ENCODE measurements at regions not wholly inside any gene's neighbourhood (a gene's known extent, or its start where the extent isn't known, plus 50 kb on each side); places are given as distances from the start of the nearest gene placed in this dataset.

GRCh38 chr13:109384491-109385241 is 401.7 kb downstream of the IRS2 start:
- RAD21 ChIA-PET (ENCODE audit: low non-redundant PET in 1 of 2, low total read pairs in 2 of 2, uncharacterized antibody in 2 of 2, unreplicated experiment in 2 of 2): no interaction called here
- POLR2A ChIA-PET: no interaction called here
- H3K4me2 ChIP-seq (ENCODE audit: low read length): no peak overlapping the region

More at GRCh38 chr13:109384491-109385241, 401.7 kb downstream of the IRS2 start:
- Histone ChIP-seq H4K20me1 (ENCODE audit: insufficient read depth) (no peaks in the 10 kb centered on the region), H2AFZ (ENCODE audit: low read depth, low read length, poor library complexity, severe bottlenecking) (no peak overlapping the region), H3K36me3 (ENCODE audit: control insufficient read depth in 1 of 2, insufficient read depth in 2 of 2, low read length in 2 of 2) (no peaks in the 10 kb centered on the region), H3K27ac (ENCODE audit: low read depth, low read length) (no peak overlapping the region), H3K9me3 (ENCODE audit: control insufficient read depth in 1 of 2, insufficient read depth in 1 of 2, low read depth in 1 of 2, low read length in 2 of 2) (no peaks in the 10 kb centered on the region), H3K27me3 (ENCODE audit: insufficient read depth, low read length) (no peaks in the 10 kb centered on the region), H3K4me3 (replicated peaks in 1 of 2; ENCODE audit: low read depth in 1 of 2, low read length in 2 of 2) (no peak overlapping the region), H3K9me2 (ENCODE audit: insufficient read depth) (no peaks in the 10 kb centered on the region), H3K4me1 (ENCODE audit: control insufficient read depth in 1 of 2, insufficient read depth in 2 of 2, low read length in 2 of 2) (no peaks in the 10 kb centered on the region), H3K9ac (ENCODE audit: low read length) (no peak overlapping the region), H3K79me2 (ENCODE audit: insufficient read depth, low read length) (no peaks in the 10 kb centered on the region; the same call in 1 of the 2 replicates)
- DNase-seq (ENCODE audit: low read depth, low spot score) (no peak), ATAC-seq (no peak)
- BruUV-seq (replicated peaks): no TSS peak
- intact Hi-C loops (cut with micrococcal nuclease): no loop called here
- CTCF ChIA-PET: interaction anchor here (0.7 kb wide), 1 partner anchor 705 kb away, joined by 4 read pairs; no protein-coding TSS in a partner anchor
- TF ChIP-seq ATF3 (IDR thresholded peaks at IDR 0.05) (no peak), POLR2A (IDR thresholded peaks at IDR 0.05; ENCODE audit: borderline replicate concordance, extremely low read depth, insufficient read depth, insufficient read length) (no peak), EZH2 (IDR thresholded peaks at IDR 0.05) (no peak), EGR1 (IDR thresholded peaks at IDR 0.05; ENCODE audit: low read depth) (no peak), REST (IDR thresholded peaks at IDR 0.05; ENCODE audit: low read depth) (no peak), ZBTB33 (IDR thresholded peaks at IDR 0.05; ENCODE audit: extremely low read depth, insufficient replicate concordance, low read length) (no peak), FOSL1 (IDR thresholded peaks at IDR 0.05; ENCODE audit: low read depth) (no peak), YY1 (IDR thresholded peaks at IDR 0.05; ENCODE audit: extremely low read depth, insufficient replicate concordance, low read depth, low read length) (no peak), TCF7L2 (IDR thresholded peaks at IDR 0.05; ENCODE audit: borderline replicate concordance, extremely low read depth, insufficient read depth, insufficient read length) (no peak), CTCF (IDR thresholded peaks at IDR 0.05 in 2 of 3, conservative IDR thresholded peaks at IDR 0.05 in 1 of 3; ENCODE audit: borderline replicate concordance in 1 of 3, insufficient read depth in 1 of 3, low read depth in 2 of 3, low read length in 2 of 3) (no peak), SRF (IDR thresholded peaks at IDR 0.05; ENCODE audit: low read depth) (no peak)

Data from HCT116 (cell line).